ENCODE measurements at regions not wholly inside any gene's neighbourhood (a gene's known extent, or its start where the extent isn't known, plus 50 kb on each side); places are given as distances from the start of the nearest gene placed in this dataset.

DNA sequence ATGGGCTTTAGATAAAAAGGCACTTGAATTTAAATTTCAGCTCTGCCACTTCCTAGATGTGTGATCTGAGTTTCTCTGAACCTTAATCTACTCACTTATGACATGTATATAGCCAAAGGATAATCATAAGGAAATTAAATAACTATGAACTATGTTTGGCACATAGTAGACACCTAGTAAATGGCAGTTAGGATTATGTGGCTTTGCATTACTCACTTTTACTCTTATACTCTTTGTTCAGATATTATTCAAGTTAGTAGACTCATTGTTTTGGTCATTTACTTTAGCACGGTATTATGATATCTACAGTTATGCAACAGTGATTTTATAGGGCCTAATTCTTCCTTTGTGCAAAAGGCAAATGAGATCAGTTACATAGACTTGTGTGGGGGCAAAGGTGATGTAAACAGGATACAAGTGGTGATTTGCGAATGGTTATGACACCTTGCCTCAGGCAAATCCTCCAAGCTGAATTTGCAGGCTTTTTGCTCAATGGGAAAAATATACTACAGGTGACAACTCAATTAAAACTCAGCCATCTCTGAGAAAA lies 297.2 kb upstream of the PBX1 start:
- no peaks in the 10 kb centered on the region for H3K36me3 ChIP-seq (ENCODE audit: control insufficient read depth, insufficient read depth, low read length)
- no peaks in the 10 kb centered on the region for H3K4me1 ChIP-seq (replicated peaks in 1 of 2; ENCODE audit: control insufficient read depth in 2 of 2, insufficient read depth in 2 of 2, low read length in 2 of 2)
- no peak for DNase-seq (ENCODE audit: extremely low read depth in 1 of 4, low spot score in 3 of 4)
- BruUV-seq (replicated peaks), result no TSS peak
- H2AFZ ChIP-seq (ENCODE audit: low read depth, low read length), result no peak overlapping the region
- no peak for ATAC-seq
- intact Hi-C loops (cut with micrococcal nuclease) (no loop called here), in situ Hi-C loops (cut with MboI) (no loop called here)
- no peaks in the 10 kb centered on the region for H3K79me2 ChIP-seq (ENCODE audit: control insufficient read depth, insufficient read depth, low read length)
- no peak for FAIRE-seq
- H3K9me1 ChIP-seq (ENCODE audit: control insufficient read depth, insufficient read depth, low read length), result no peaks in the 10 kb centered on the region
- H3K27ac ChIP-seq (ENCODE audit: extremely low read depth, low read depth, low read length), result no peak overlapping the region
- WGBS (ENCODE audit: insufficient coverage, low coverage, missing lambda C conversion rate), result 0% methylated on average over 2 of the region's 2 CpGs
- H3K4me3 ChIP-seq, result no peak overlapping the region
- H3K9me3 ChIP-seq (replicated peaks; ENCODE audit: control insufficient read depth, insufficient read depth, low read depth, low read length), result no peaks in the 10 kb centered on the region; the same call in none of the 2 replicates
- H3K9ac ChIP-seq (ENCODE audit: insufficient read depth in 1 of 2, low read depth in 2 of 2, low read length in 2 of 2), result no peak overlapping the region
- no peaks in the 10 kb centered on the region for H3K27me3 ChIP-seq (ENCODE audit: control insufficient read depth in 2 of 2, insufficient read depth in 2 of 2, low read length in 2 of 2)
- CTCF ChIA-PET (ENCODE audit: low intra/inter-chr PET ratio), result no interaction called here
- H3K4me2 ChIP-seq (ENCODE audit: insufficient read depth, low read length), result no peak overlapping the region
- POLR2A ChIA-PET, result interaction anchor here (0.6 kb wide), 1 partner anchor 21 kb away, joined by 3 read pairs; no protein-coding TSS in a partner anchor
- H4K20me1 ChIP-seq (replicated peaks; ENCODE audit: control insufficient read depth, insufficient read depth, low read length), result no peaks in the 10 kb centered on the region
- TF ChIP-seq ETV5 (CRISPR knock-in tag; IDR thresholded peaks at IDR 0.05; ENCODE audit: low read depth) (no peak), SREBF1 (IDR thresholded peaks at IDR 0.05; ENCODE audit: borderline replicate concordance, low read depth, low read length) (no peak), ATF7 (IDR thresholded peaks at IDR 0.05) (no peak), RCOR1 (IDR thresholded peaks at IDR 0.05; ENCODE audit: borderline replicate concordance in 1 of 2, low read depth in 2 of 2, low read length in 2 of 2) (no peak), PTBP1 (IDR thresholded peaks at IDR 0.05; ENCODE audit: low read depth, low read length) (no peak), CHD4 (IDR thresholded peaks at IDR 0.05; ENCODE audit: insufficient read depth, insufficient replicate concordance, low read depth, low read length, poor library complexity, severe bottlenecking) (no peak), ARNT (IDR thresholded peaks at IDR 0.05) (no peak), CREBBP (IDR thresholded peaks at IDR 0.05; ENCODE audit: low read depth, low read length) (no peak), MIER1 (IDR thresholded peaks at IDR 0.05; ENCODE audit: low read depth) (no peak), GTF2E2 (tag; IDR thresholded peaks at IDR 0.05) (no peak), TCF7L2 (IDR thresholded peaks at IDR 0.05; ENCODE audit: low read depth, low read length) (no peak), ZNF24 (IDR thresholded peaks at IDR 0.05) (no peak)
- TF ChIP-seq, protein P1, sequence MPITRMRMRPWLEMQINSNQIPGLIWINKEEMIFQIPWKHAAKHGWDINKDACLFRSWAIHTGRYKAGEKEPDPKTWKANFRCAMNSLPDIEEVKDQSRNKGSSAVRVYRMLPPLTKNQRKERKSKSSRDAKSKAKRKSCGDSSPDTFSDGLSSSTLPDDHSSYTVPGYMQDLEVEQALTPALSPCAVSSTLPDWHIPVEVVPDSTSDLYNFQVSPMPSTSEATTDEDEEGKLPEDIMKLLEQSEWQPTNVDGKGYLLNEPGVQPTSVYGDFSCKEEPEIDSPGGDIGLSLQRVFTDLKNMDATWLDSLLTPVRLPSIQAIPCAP (CRISPR knock-in tag; IDR thresholded peaks at IDR 0.05; ENCODE audit: borderline replicate concordance), result no peak
- TF ChIP-seq, protein P2, sequence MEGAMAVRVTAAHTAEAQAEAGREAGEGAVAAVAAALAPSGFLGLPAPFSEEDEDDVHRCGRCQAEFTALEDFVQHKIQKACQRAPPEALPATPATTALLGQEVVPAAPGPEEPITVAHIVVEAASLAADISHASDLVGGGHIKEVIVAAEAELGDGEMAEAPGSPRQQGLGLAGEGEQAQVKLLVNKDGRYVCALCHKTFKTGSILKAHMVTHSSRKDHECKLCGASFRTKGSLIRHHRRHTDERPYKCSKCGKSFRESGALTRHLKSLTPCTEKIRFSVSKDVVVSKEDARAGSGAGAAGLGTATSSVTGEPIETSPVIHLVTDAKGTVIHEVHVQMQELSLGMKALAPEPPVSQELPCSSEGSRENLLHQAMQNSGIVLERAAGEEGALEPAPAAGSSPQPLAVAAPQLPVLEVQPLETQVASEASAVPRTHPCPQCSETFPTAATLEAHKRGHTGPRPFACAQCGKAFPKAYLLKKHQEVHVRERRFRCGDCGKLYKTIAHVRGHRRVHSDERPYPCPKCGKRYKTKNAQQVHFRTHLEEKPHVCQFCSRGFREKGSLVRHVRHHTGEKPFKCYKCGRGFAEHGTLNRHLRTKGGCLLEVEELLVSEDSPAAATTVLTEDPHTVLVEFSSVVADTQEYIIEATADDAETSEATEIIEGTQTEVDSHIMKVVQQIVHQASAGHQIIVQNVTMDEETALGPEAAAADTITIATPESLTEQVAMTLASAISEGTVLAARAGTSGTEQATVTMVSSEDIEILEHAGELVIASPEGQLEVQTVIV (CRISPR knock-in tag; IDR thresholded peaks at IDR 0.05; ENCODE audit: borderline replicate concordance), result no peak
- TF ChIP-seq, protein P3, sequence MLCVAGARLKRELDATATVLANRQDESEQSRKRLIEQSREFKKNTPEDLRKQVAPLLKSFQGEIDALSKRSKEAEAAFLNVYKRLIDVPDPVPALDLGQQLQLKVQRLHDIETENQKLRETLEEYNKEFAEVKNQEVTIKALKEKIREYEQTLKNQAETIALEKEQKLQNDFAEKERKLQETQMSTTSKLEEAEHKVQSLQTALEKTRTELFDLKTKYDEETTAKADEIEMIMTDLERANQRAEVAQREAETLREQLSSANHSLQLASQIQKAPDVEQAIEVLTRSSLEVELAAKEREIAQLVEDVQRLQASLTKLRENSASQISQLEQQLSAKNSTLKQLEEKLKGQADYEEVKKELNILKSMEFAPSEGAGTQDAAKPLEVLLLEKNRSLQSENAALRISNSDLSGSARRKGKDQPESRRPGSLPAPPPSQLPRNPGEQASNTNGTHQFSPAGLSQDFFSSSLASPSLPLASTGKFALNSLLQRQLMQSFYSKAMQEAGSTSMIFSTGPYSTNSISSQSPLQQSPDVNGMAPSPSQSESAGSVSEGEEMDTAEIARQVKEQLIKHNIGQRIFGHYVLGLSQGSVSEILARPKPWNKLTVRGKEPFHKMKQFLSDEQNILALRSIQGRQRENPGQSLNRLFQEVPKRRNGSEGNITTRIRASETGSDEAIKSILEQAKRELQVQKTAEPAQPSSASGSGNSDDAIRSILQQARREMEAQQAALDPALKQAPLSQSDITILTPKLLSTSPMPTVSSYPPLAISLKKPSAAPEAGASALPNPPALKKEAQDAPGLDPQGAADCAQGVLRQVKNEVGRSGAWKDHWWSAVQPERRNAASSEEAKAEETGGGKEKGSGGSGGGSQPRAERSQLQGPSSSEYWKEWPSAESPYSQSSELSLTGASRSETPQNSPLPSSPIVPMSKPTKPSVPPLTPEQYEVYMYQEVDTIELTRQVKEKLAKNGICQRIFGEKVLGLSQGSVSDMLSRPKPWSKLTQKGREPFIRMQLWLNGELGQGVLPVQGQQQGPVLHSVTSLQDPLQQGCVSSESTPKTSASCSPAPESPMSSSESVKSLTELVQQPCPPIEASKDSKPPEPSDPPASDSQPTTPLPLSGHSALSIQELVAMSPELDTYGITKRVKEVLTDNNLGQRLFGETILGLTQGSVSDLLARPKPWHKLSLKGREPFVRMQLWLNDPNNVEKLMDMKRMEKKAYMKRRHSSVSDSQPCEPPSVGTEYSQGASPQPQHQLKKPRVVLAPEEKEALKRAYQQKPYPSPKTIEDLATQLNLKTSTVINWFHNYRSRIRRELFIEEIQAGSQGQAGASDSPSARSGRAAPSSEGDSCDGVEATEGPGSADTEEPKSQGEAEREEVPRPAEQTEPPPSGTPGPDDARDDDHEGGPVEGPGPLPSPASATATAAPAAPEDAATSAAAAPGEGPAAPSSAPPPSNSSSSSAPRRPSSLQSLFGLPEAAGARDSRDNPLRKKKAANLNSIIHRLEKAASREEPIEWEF (CRISPR knock-in tag; IDR thresholded peaks at IDR 0.05), result no peak

Measured in K562 (cell line).